ENCODE measurements at regions not wholly inside any gene's neighbourhood (a gene's known extent, or its start where the extent isn't known, plus 50 kb on each side); places are given as distances from the start of the nearest gene placed in this dataset.

GRCh38 chr13:74973935-74974879 is 507.8 kb downstream of the TBC1D4 start:
- DNase-seq (ENCODE audit: low read depth in 2 of 3, low spot score in 1 of 3), result no peak

GRCh38 chr13:74969419-74969818 is 512.5 kb downstream of the TBC1D4 start:
- no peak for DNase-seq (ENCODE audit: low read depth in 2 of 3, low spot score in 1 of 3)

- no peak for DNase-seq (ENCODE audit: low read depth in 2 of 3, low spot score in 1 of 3)
Measured at GRCh38 chr13:74966814-74967424, 515.0 kb downstream of the TBC1D4 start.

GRCh38 chr13:74966275-74966674 is 515.7 kb downstream of the TBC1D4 start:
- DNase-seq (ENCODE audit: low read depth in 2 of 3, low spot score in 1 of 3), result no peak

- DNase-seq (ENCODE audit: low read depth in 2 of 3, low spot score in 1 of 3), result no peak
Measured at GRCh38 chr13:74945637-74946036, 536.3 kb downstream of the TBC1D4 start.

- DNase-seq (ENCODE audit: low read depth in 2 of 3, low spot score in 1 of 3), result no peak
Measured at GRCh38 chr13:74931698-74932433, 550.1 kb downstream of the TBC1D4 start.

- DNase-seq (ENCODE audit: low read depth in 2 of 3, low spot score in 1 of 3), result no peak
Measured at GRCh38 chr13:74930402-74931165, 551.4 kb downstream of the TBC1D4 start.

GRCh38 chr13:74929436-74929835 is 552.5 kb downstream of the TBC1D4 start:
- no peak for DNase-seq (ENCODE audit: low read depth in 2 of 3, low spot score in 1 of 3)

GRCh38 chr13:74927823-74928222 is 554.1 kb downstream of the TBC1D4 start:
- DNase-seq (ENCODE audit: low read depth in 2 of 3, low spot score in 1 of 3), result no peak

GRCh38 chr13:74922963-74923362 is 559.0 kb downstream of the TBC1D4 start:
- DNase-seq (ENCODE audit: low read depth in 2 of 3, low spot score in 1 of 3), result no peak

- no peak for DNase-seq (ENCODE audit: low read depth in 2 of 3, low spot score in 1 of 3)
Measured at GRCh38 chr13:74921326-74921725, 560.6 kb downstream of the TBC1D4 start.

- no peak for DNase-seq (ENCODE audit: low read depth in 2 of 3, low spot score in 1 of 3)
Measured at GRCh38 chr13:74920920-74921319, 561.0 kb downstream of the TBC1D4 start.

GRCh38 chr13:74920361-74920760 is 561.6 kb downstream of the TBC1D4 start:
- no peak for DNase-seq (ENCODE audit: low read depth in 2 of 3, low spot score in 1 of 3)

GRCh38 chr13:74919914-74920313 is 562.1 kb downstream of the TBC1D4 start:
- DNase-seq (ENCODE audit: low read depth in 2 of 3, low spot score in 1 of 3), result no peak

- DNase-seq (ENCODE audit: low read depth in 2 of 3, low spot score in 1 of 3), result no peak
Measured at GRCh38 chr13:74912898-74913297, 569.1 kb downstream of the TBC1D4 start.

GRCh38 chr13:74910415-74910814 is 571.6 kb downstream of the TBC1D4 start:
- DNase-seq (ENCODE audit: low read depth in 2 of 3, low spot score in 1 of 3), result no peak

- DNase-seq (ENCODE audit: low read depth in 2 of 3, low spot score in 1 of 3), result no peak
Measured at GRCh38 chr13:74907788-74908187, 574.2 kb downstream of the TBC1D4 start.

GRCh38 chr13:74904556-74904955 is 577.4 kb downstream of the TBC1D4 start:
- DNase-seq (ENCODE audit: low read depth in 2 of 3, low spot score in 1 of 3), result no peak

- DNase-seq (ENCODE audit: low read depth in 2 of 3, low spot score in 1 of 3), result no peak
Measured at GRCh38 chr13:74895042-74895796, 586.8 kb downstream of the TBC1D4 start.

- DNase-seq (ENCODE audit: low read depth in 2 of 3, low spot score in 1 of 3), result no peak
Measured at GRCh38 chr13:74892096-74892495, 589.9 kb downstream of the TBC1D4 start.

Measured in stimulated activated CD4-positive, alpha-beta T cell treated with anti-CD3 and anti-CD28 coated beads, Interleukin-12 subunit alpha, Interleukin-12 subunit beta, amount 100 ng/mL, for 48 hours (primary cell).